ENCODE measurements at regions not wholly inside any gene's neighbourhood (a gene's known extent, or its start where the extent isn't known, plus 50 kb on each side); places are given as distances from the start of the nearest gene placed in this dataset.

- CTCF ChIA-PET (ENCODE audit: partially characterized antibody): interaction anchor here (1.2 kb wide), 1 partner anchor 19 kb away, joined by 4 read pairs; no protein-coding TSS in a partner anchor
- Histone ChIP-seq H3K4me1 (replicated peaks in 1 of 4; ENCODE audit: control insufficient read depth in 3 of 4, insufficient read depth in 4 of 4, low read length in 3 of 4) (no peaks in the 10 kb centered on the region; a peak in 1 of 7 replicates), H3K9ac (replicated peaks in 1 of 4; ENCODE audit: extremely low read depth in 1 of 4, low read depth in 3 of 4, low read length in 3 of 4) (no peak overlapping the region), H3K36me3 (ENCODE audit: control insufficient read depth in 2 of 4, insufficient read depth in 4 of 4, low read length in 3 of 4) (no peaks in the 10 kb centered on the region), H3K18ac (ENCODE audit: extremely low read depth, low read length) (no peak overlapping the region), H2AK5ac (ENCODE audit: low read depth, low read length) (no peak overlapping the region), H2BK120ac (replicated peaks; ENCODE audit: low read depth, low read length) (no peak overlapping the region), H4K5ac (ENCODE audit: insufficient read length, low read depth, low read length) (no peak overlapping the region), H2BK20ac (ENCODE audit: low read length) (no peak overlapping the region), H2BK12ac (ENCODE audit: low read depth, low read length) (no peak overlapping the region), H3K27me3 (replicated peaks in 1 of 4; ENCODE audit: control insufficient read depth in 3 of 4, extremely low read depth in 1 of 4, insufficient read depth in 3 of 4, low read length in 3 of 4) (peaks cover 0 to 1% (median 0%) of the 10 kb centered on the region in 4 experiments; a peak in 1 of 7 replicates), H3K56ac (replicated peaks; ENCODE audit: insufficient read length, low read depth, low read length) (no peak overlapping the region), H3K23ac (ENCODE audit: insufficient read length) (no peak overlapping the region), H2BK5ac (ENCODE audit: low read depth, low read length) (no peak overlapping the region), H2BK15ac (ENCODE audit: low read length) (no peak overlapping the region), H2AFZ (ENCODE audit: low read length) (no peak overlapping the region), H3K23me2 (ENCODE audit: low read depth, low read length) (no peaks in the 10 kb centered on the region), H3K27ac (ENCODE audit: low read depth, low read length) (no peak overlapping the region), H3K4ac (replicated peaks; ENCODE audit: insufficient read length, low read depth, low read length) (no peak overlapping the region), H4K20me1 (replicated peaks in 1 of 2; ENCODE audit: control insufficient read depth in 1 of 2, insufficient read depth in 2 of 2, low read length in 2 of 2) (no peaks in the 10 kb centered on the region), H3K9me3 (ENCODE audit: insufficient read depth in 2 of 2, low read depth in 1 of 2, low read length in 1 of 2) (no peaks in the 10 kb centered on the region), H3K4me3 (ENCODE audit: extremely low read depth in 1 of 4, insufficient read depth in 2 of 4, low read depth in 3 of 4, low read length in 4 of 4) (no peak overlapping the region), H4K8ac (ENCODE audit: extremely low read depth, insufficient read depth, low read length) (no peak overlapping the region), H3K14ac (ENCODE audit: insufficient read length) (no peak overlapping the region), H3K79me2 (ENCODE audit: control insufficient read depth in 1 of 2, insufficient read depth in 2 of 2, low read length in 2 of 2) (no peaks in the 10 kb centered on the region), H3K4me2 (ENCODE audit: insufficient read depth in 1 of 2, low read depth in 2 of 2, low read length in 2 of 2) (no peak overlapping the region), H3K79me1 (ENCODE audit: low read depth, low read length) (no peaks in the 10 kb centered on the region), H4K91ac (replicated peaks; ENCODE audit: insufficient read length, low read length) (no peak overlapping the region)
- 92% methylated on average over 4 of the region's 4 CpGs; no CpG with 5 or more reads in 1 of the 2 experiments for WGBS, 2 experiments (ENCODE audit: extremely low coverage in 1 of 2, insufficient coverage in 1 of 2, insufficient read length in 1 of 2, insufficient replicate concordance in 2 of 2, low coverage in 1 of 2, low lambda C conversion rate in 2 of 2, missing lambda C conversion rate in 1 of 2)
- POLR2A ChIA-PET (ENCODE audit: partially characterized antibody): no interaction called here
- no peak for DNase-seq (ENCODE audit: low read depth in 1 of 2, low spot score in 2 of 2)
- TF ChIP-seq BACH1 (IDR thresholded peaks at IDR 0.05; ENCODE audit: low read length): no peak
- no peak for TF ChIP-seq SAP30 (IDR thresholded peaks at IDR 0.05; ENCODE audit: insufficient read depth, insufficient replicate concordance, low read length)
- no peak for FAIRE-seq
These were observed 163.8 kb upstream of the CDH20 start for GRCh38 chr18:61169386-61169785.

Data from H1 (cell line).